ENCODE measurements at regions not wholly inside any gene's neighbourhood (a gene's known extent, or its start where the extent isn't known, plus 50 kb on each side); places are given as distances from the start of the nearest gene placed in this dataset.
"Not testable (repeated sequence)": the region's sequence is repeated elsewhere in the genome, so short reads cannot be mapped to it uniquely, and the experiment has no call there.

GRCh38 chr4:165810726-165811125 lies 62.3 kb upstream of the TLL1 start:
- no peak for ATAC-seq (replicated peaks in 1 of 2)
- no peak overlapping the region for H3K4me3 Mint-ChIP-seq
- DNase-seq = no peak
- no peak overlapping the region for H3K27ac Mint-ChIP-seq
- no peaks in the 10 kb centered on the region for H3K36me3 Mint-ChIP-seq (ENCODE audit: insufficient read depth in 2 of 2)
- no peaks in the 10 kb centered on the region for H3K4me1 Mint-ChIP-seq (ENCODE audit: low read depth)
- H3K27me3 Mint-ChIP-seq (ENCODE audit: low read depth) = no peaks in the 10 kb centered on the region
- H3K9me3 Mint-ChIP-seq = peaks cover 0 to 1% of the 10 kb centered on the region in 2 donors

- Mint-ChIP-seq H3K9me3 (peaks cover 0 to 3% of the 10 kb centered on the region in 2 donors), H3K27me3 (ENCODE audit: low read depth) (no peaks in the 10 kb centered on the region), H3K36me3 (ENCODE audit: insufficient read depth in 2 of 2) (no peaks in the 10 kb centered on the region), H3K4me1 (ENCODE audit: low read depth) (no peaks in the 10 kb centered on the region), H3K27ac (no peak overlapping the region), H3K4me3 (no peak overlapping the region)
- DNase-seq (no peak), ATAC-seq (replicated peaks in 1 of 2) (no peak)
These were observed 59.4 kb upstream of the TLL1 start for GRCh38 chr4:165813606-165814005.

GRCh38 chr4:165814256-165815020 lies 58.6 kb upstream of the TLL1 start:
- H3K27ac Mint-ChIP-seq = no peak overlapping the region
- no peaks in the 10 kb centered on the region for H3K27me3 Mint-ChIP-seq (ENCODE audit: low read depth)
- no peak overlapping the region for H3K4me3 Mint-ChIP-seq

GRCh38 chr4:165819126-165819525 lies 53.9 kb upstream of the TLL1 start:
- not testable (repeated sequence) for ATAC-seq (replicated peaks in 1 of 2)

More at GRCh38 chr4:165814256-165815020, 58.6 kb upstream of the TLL1 start:
- peaks cover 0 to 3% of the 10 kb centered on the region in 2 donors for H3K9me3 Mint-ChIP-seq
- ATAC-seq (replicated peaks in 1 of 2) (no peak), DNase-seq (no peak)
- no peaks in the 10 kb centered on the region for H3K4me1 Mint-ChIP-seq (ENCODE audit: low read depth)
- no peaks in the 10 kb centered on the region for H3K36me3 Mint-ChIP-seq (ENCODE audit: insufficient read depth in 2 of 2)

More at GRCh38 chr4:165819126-165819525, 53.9 kb upstream of the TLL1 start:
- peaks cover 1 to 15% of the 10 kb centered on the region in 2 donors for H3K9me3 Mint-ChIP-seq
- H3K36me3 Mint-ChIP-seq (ENCODE audit: insufficient read depth in 2 of 2); H3K4me1 Mint-ChIP-seq (ENCODE audit: low read depth); H3K27ac Mint-ChIP-seq; H3K27me3 Mint-ChIP-seq (ENCODE audit: low read depth); DNase-seq; H3K4me3 Mint-ChIP-seq: not testable (repeated sequence)

Data from activated T-cell treated with anti-CD3 and anti-CD28 coated beads, Interleukin-2, amount 50 U/mL, for 72 hours (primary cell).